BJ (cell line): ENCODE measurements at regions not wholly inside any gene's neighbourhood (a gene's known extent, or its start where the extent isn't known, plus 50 kb on each side); places are given as distances from the start of the nearest gene placed in this dataset.

Experiments
- CTCF ChIA-PET: fragments of 350-600 bp; formaldehyde crosslinking; extraction: SDS; loops from one replicate; lab custom pipeline; 2021; ENCODE audit warnings: antibody characterized with exemption, inconsistent platforms; lab: Yijun Ruan, JAX
- POLR2A ChIA-PET: fragments of 300-600 bp; sonication (Branson Sonifier 250); formaldehyde crosslinking; extraction: SDS; loops from one replicate; lab custom pipeline; 2021; ENCODE audit warnings: antibody characterized with exemption; lab: Charles Lee
- DNase-seq: peaks from one replicate; pipeline ENCODE4 v3.0.0-alpha.2; 2011; ENCODE audit warnings: low read depth
- H3K27me3 ChIP-seq: 2 replicates; pipeline ENCODE4 v1.6.0; 2011; ENCODE audit warnings: low read length; ENCODE audit not compliant: control insufficient read depth, insufficient read depth
- H3K36me3 ChIP-seq: 2 replicates; pipeline ENCODE4 v1.5.1; 2011; ENCODE audit warnings: low read length; ENCODE audit not compliant: control insufficient read depth, insufficient read depth
- H3K4me3 ChIP-seq: 2 replicates; pipeline ENCODE4 v1.5.1; 2011; ENCODE audit warnings: low read depth, mild to moderate bottlenecking, control low read depth, low read length
- TF ChIP-seq, protein P1 (sequence below): IDR thresholded peaks from 2 replicates; pipeline ENCODE4 v1.5.1; 2011; ENCODE audit warnings: low read depth, mild to moderate bottlenecking, control low read depth, inconsistent platforms, low read length, moderate library complexity; ENCODE audit not compliant: insufficient read depth

- ChIA-PET CTCF (no interaction called here), POLR2A (no interaction called here)
- H3K4me3 ChIP-seq, result no peak overlapping the region
- TF ChIP-seq, protein P1, sequence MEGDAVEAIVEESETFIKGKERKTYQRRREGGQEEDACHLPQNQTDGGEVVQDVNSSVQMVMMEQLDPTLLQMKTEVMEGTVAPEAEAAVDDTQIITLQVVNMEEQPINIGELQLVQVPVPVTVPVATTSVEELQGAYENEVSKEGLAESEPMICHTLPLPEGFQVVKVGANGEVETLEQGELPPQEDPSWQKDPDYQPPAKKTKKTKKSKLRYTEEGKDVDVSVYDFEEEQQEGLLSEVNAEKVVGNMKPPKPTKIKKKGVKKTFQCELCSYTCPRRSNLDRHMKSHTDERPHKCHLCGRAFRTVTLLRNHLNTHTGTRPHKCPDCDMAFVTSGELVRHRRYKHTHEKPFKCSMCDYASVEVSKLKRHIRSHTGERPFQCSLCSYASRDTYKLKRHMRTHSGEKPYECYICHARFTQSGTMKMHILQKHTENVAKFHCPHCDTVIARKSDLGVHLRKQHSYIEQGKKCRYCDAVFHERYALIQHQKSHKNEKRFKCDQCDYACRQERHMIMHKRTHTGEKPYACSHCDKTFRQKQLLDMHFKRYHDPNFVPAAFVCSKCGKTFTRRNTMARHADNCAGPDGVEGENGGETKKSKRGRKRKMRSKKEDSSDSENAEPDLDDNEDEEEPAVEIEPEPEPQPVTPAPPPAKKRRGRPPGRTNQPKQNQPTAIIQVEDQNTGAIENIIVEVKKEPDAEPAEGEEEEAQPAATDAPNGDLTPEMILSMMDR, result no peak
- no peaks in the 10 kb centered on the region for H3K36me3 ChIP-seq
- DNase-seq, result no peak
- H3K27me3 ChIP-seq, result peaks cover 6% of the 10 kb centered on the region
Observed at GRCh38 chr20:63127700-63128364, 88.1 kb downstream of the YTHDF1 start.

DNA sequence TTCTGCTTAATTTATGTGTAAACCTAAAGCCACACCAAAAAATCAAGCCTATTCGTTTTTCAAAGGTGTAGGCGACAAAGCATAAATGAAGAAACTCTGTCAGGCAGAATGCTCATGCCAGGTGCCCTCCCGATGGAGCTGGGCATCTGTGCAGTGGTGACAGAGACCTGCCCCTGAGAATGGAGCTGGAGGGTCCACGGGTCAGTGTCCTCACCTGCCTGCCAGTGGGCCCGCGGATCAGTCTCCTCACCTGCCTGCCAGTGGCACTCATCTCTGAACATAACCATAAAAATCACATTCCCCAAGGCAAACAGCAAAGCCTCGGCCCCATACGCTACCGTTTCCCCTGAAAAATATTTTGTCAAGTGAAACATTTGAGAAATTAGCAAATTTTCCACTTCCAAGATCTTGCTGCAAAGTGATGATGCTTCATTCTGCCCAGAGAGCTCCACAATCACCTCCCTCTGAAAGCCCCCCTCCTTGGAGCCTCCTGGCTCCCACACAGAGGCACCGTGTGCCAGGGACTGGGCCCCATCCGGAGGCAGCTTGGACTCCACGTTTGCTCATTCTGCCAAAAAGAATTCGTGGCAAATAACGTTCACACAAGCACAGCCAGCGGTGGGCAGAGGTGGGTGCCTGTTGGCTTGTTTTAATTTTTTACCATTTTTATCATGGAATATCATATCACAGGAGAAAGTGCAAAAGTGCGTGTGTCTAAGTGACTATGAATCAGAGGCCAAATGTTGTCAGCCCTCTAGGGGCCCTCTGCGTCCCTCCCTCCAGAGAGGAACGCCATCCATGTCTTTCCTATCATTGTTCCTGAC is 88.8 kb downstream of the YTHDF1 start:
- CTCF ChIA-PET, result no interaction called here

DNA sequence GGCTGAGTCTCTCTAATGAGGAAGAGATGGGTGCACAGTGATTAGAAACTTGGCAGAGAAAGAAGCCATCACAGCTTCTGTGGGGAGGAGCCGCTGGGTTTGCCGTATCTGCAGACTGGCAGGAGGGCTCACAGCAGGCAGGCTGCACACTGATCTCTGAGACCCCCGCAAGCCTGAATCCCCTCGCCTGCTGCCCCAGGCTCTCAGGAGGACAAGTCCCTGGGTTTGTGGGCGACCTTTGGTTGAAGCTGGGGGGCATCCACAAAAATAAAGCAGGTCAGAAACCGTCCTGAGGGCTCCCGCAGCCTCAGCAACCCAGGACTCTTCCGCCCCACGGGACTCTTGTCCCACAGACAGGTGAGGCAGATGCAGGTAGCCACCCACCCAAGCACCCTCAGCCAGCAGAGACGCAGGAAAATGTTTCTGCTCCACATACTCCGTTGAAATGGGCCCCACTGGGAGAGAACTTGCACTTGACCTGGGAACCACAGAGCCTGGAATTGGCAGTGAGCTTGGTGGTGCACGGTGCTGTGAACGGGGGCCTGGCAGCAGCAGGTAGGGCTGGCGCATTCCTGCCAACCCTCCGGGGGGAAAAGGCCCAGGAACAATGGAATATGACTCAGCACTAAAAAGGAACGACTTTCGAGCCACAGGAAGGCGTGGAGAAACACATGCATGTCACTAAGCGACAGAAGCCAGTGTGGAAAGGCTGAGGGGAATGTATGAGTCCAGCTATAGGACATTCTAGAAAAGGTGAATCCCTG is 89.9 kb downstream of the YTHDF1 start:
- ChIA-PET CTCF (interaction anchor here (1.1 kb wide), 1 partner anchor 10 kb away, joined by 4 read pairs; no protein-coding TSS in a partner anchor), POLR2A (no interaction called here)
- peaks cover 6% of the 10 kb centered on the region for H3K27me3 ChIP-seq
- no peak for DNase-seq
- H3K4me3 ChIP-seq, result no peak overlapping the region
- no peaks in the 10 kb centered on the region for H3K36me3 ChIP-seq
- TF ChIP-seq, protein P1, result no peak

More for the DNA sequence above, 88.8 kb downstream of the YTHDF1 start:
- DNase-seq, result no peak
- POLR2A ChIA-PET, result no interaction called here
- TF ChIP-seq, protein P1, result no peak
- H3K27me3 ChIP-seq, result peaks cover 6% of the 10 kb centered on the region
- no peak overlapping the region for H3K4me3 ChIP-seq
- H3K36me3 ChIP-seq, result no peaks in the 10 kb centered on the region

GRCh38 chr20:63125581-63125837 is 90.4 kb downstream of the YTHDF1 start:
- ChIA-PET CTCF (interaction anchor here (1.1 kb wide), 1 partner anchor 9 kb away, joined by 4 read pairs; no protein-coding TSS in a partner anchor), POLR2A (no interaction called here)
- TF ChIP-seq, protein P1, result no peak

More at GRCh38 chr20:63125581-63125837, 90.4 kb downstream of the YTHDF1 start:
- DNase-seq, result no peak
- no peak overlapping the region for H3K4me3 ChIP-seq
- peaks cover 6% of the 10 kb centered on the region for H3K27me3 ChIP-seq
- no peaks in the 10 kb centered on the region for H3K36me3 ChIP-seq
